ENCODE measurements at regions not wholly inside any gene's neighbourhood (a gene's known extent, or its start where the extent isn't known, plus 50 kb on each side); places are given as distances from the start of the nearest gene placed in this dataset.

DNA sequence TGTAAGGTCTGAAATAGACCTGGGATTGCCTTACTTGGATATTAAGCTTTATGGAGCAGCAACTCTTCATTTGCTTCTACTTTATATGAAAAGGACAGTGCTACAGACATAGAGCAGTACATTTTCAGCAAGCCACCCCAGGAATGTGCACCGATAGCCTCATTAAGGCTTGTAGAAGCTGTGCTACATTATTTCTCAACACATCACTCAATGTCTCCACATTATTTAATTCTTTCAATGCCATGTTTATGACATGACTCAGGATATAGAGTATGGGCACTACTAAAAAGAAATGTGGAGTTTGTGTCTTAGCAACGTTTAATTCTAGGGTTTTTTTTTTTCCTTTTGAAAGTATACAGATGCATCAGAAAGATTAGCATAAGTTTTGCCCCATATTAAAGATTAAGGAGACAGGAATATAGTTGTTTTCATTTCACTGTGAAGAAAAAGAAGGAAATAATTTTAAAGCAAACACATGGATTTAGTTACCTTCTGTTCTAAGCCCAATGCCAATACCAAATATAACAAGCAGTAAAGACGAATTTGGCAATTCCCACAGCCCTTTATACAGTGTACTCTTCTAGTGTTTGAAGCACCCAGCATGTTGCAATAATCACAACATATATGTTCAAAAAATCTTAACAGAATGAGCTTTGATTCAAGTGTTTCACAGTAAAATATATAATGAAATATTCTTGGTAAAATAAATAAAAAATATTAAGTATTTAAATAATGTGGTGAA is 2140.1 kb upstream of the AGA start:
- no peaks in the 10 kb centered on the region for H3K79me2 ChIP-seq (ENCODE audit: insufficient read depth, low read length)
- no peak for ATAC-seq
- H3K4me3 ChIP-seq (replicated peaks in 1 of 2; ENCODE audit: low read depth in 1 of 2, low read length in 2 of 2) = no peak overlapping the region
- no peaks in the 10 kb centered on the region for H3K9me3 ChIP-seq (ENCODE audit: control insufficient read depth in 1 of 2, insufficient read depth in 1 of 2, low read depth in 1 of 2, low read length in 2 of 2)
- peaks cover 0 to 4% of the 10 kb centered on the region in 2 experiments; a peak in 2 of 4 replicates for H3K4me1 ChIP-seq (ENCODE audit: control insufficient read depth in 1 of 2, insufficient read depth in 2 of 2, low read length in 2 of 2)
- intact Hi-C loops (cut with micrococcal nuclease) = no loop called here
- ChIA-PET POLR2A (no interaction called here), CTCF (no interaction called here), RAD21 (ENCODE audit: low non-redundant PET in 1 of 2, low total read pairs in 2 of 2, uncharacterized antibody in 2 of 2, unreplicated experiment in 2 of 2) (no interaction called here)
- H3K9ac ChIP-seq (ENCODE audit: low read length) = no peak overlapping the region
- no peaks in the 10 kb centered on the region for H3K9me2 ChIP-seq (ENCODE audit: insufficient read depth)
- H3K27me3 ChIP-seq (ENCODE audit: insufficient read depth, low read length) = no peaks in the 10 kb centered on the region
- H2AFZ ChIP-seq (ENCODE audit: low read depth, low read length, poor library complexity, severe bottlenecking) = no peak overlapping the region
- no peak overlapping the region for H3K27ac ChIP-seq (ENCODE audit: low read depth, low read length)
- DNase-seq (ENCODE audit: low read depth, low spot score) = no peak
- TF ChIP-seq JUND (IDR thresholded peaks at IDR 0.05) (no peak), ELF1 (IDR thresholded peaks at IDR 0.05; ENCODE audit: borderline replicate concordance, low read depth) (no peak), SP1 (IDR thresholded peaks at IDR 0.05; ENCODE audit: low read depth) (no peak), SRF (IDR thresholded peaks at IDR 0.05; ENCODE audit: low read depth) (no peak), CEBPB (IDR thresholded peaks at IDR 0.05; ENCODE audit: low read depth) (no peak), TCF7L2 (IDR thresholded peaks at IDR 0.05; ENCODE audit: borderline replicate concordance, extremely low read depth, insufficient read depth, insufficient read length) (no peak), EGR1 (IDR thresholded peaks at IDR 0.05; ENCODE audit: low read depth) (no peak), CBX3 (IDR thresholded peaks at IDR 0.05; ENCODE audit: low read depth) (no peak), RAD21 (IDR thresholded peaks at IDR 0.05; ENCODE audit: low read depth) (no peak)
- TF ChIP-seq, protein P1, sequence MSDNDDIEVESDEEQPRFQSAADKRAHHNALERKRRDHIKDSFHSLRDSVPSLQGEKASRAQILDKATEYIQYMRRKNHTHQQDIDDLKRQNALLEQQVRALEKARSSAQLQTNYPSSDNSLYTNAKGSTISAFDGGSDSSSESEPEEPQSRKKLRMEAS (IDR thresholded peaks at IDR 0.05) = no peak
- no peak overlapping the region for H3K4me2 ChIP-seq (ENCODE audit: low read length)
- BruUV-seq (replicated peaks) = no TSS peak
- no peaks in the 10 kb centered on the region for H3K36me3 ChIP-seq (ENCODE audit: control insufficient read depth in 1 of 2, insufficient read depth in 2 of 2, low read length in 2 of 2)
- H4K20me1 ChIP-seq (ENCODE audit: insufficient read depth) = no peaks in the 10 kb centered on the region

DNA sequence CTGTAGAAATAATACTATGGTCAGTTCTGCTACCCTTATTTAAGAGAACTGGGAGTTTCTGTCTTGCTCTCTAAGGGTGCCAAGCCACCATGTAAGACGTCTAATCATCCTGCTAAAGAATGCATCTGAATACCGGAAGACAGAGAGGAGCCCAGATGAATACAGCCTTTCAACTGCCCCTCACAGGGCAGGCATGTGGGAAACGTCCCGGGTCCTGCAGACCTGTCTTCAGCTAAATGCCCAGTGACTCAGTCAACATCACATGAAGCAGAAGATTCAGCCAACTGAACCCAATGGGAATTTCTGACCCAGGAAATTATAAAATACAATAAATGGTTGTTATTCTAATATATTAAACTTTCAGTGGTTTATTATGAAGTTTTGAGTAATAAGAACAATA is 2141.0 kb upstream of the AGA start:
- no peaks in the 10 kb centered on the region for H3K27me3 ChIP-seq (ENCODE audit: insufficient read depth, low read length)
- no peak overlapping the region for H3K9ac ChIP-seq (ENCODE audit: low read length)
- intact Hi-C loops (cut with micrococcal nuclease) = no loop called here
- no peaks in the 10 kb centered on the region for H3K9me2 ChIP-seq (ENCODE audit: insufficient read depth)
- H4K20me1 ChIP-seq (ENCODE audit: insufficient read depth) = no peaks in the 10 kb centered on the region
- RAD21 ChIA-PET (ENCODE audit: low non-redundant PET in 1 of 2, low total read pairs in 2 of 2, uncharacterized antibody in 2 of 2, unreplicated experiment in 2 of 2) = no interaction called here
- no peak overlapping the region for H3K27ac ChIP-seq (ENCODE audit: low read depth, low read length)
- H3K36me3 ChIP-seq (ENCODE audit: control insufficient read depth in 1 of 2, insufficient read depth in 2 of 2, low read length in 2 of 2) = no peaks in the 10 kb centered on the region
- TF ChIP-seq, protein P2, sequence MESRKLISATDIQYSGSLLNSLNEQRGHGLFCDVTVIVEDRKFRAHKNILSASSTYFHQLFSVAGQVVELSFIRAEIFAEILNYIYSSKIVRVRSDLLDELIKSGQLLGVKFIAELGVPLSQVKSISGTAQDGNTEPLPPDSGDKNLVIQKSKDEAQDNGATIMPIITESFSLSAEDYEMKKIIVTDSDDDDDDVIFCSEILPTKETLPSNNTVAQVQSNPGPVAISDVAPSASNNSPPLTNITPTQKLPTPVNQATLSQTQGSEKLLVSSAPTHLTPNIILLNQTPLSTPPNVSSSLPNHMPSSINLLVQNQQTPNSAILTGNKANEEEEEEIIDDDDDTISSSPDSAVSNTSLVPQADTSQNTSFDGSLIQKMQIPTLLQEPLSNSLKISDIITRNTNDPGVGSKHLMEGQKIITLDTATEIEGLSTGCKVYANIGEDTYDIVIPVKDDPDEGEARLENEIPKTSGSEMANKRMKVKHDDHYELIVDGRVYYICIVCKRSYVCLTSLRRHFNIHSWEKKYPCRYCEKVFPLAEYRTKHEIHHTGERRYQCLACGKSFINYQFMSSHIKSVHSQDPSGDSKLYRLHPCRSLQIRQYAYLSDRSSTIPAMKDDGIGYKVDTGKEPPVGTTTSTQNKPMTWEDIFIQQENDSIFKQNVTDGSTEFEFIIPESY (IDR thresholded peaks at IDR 0.05; ENCODE audit: extremely low read depth, insufficient replicate concordance, low read length) = no peak
- TF ChIP-seq EGR1 (IDR thresholded peaks at IDR 0.05; ENCODE audit: low read depth) (no peak), YY1 (IDR thresholded peaks at IDR 0.05; ENCODE audit: extremely low read depth, insufficient replicate concordance, low read depth, low read length) (no peak), POLR2A (IDR thresholded peaks at IDR 0.05; ENCODE audit: borderline replicate concordance, extremely low read depth, insufficient read depth, insufficient read length) (no peak), CEBPB (IDR thresholded peaks at IDR 0.05; ENCODE audit: low read depth) (no peak)
- TF ChIP-seq, protein P3, sequence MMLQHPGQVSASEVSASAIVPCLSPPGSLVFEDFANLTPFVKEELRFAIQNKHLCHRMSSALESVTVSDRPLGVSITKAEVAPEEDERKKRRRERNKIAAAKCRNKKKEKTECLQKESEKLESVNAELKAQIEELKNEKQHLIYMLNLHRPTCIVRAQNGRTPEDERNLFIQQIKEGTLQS (IDR thresholded peaks at IDR 0.05) = no peak
- H3K4me3 ChIP-seq (replicated peaks in 1 of 2; ENCODE audit: low read depth in 1 of 2, low read length in 2 of 2) = no peak overlapping the region
- no peaks in the 10 kb centered on the region for H3K9me3 ChIP-seq (ENCODE audit: control insufficient read depth in 1 of 2, insufficient read depth in 1 of 2, low read depth in 1 of 2, low read length in 2 of 2)
- H3K79me2 ChIP-seq (ENCODE audit: insufficient read depth, low read length) = no peaks in the 10 kb centered on the region
- DNase-seq (ENCODE audit: low read depth, low spot score) = no peak
- no TSS peak for BruUV-seq (replicated peaks)
- no peak for ATAC-seq
- H3K4me1 ChIP-seq (ENCODE audit: control insufficient read depth in 1 of 2, insufficient read depth in 2 of 2, low read length in 2 of 2) = peaks cover 0 to 4% of the 10 kb centered on the region in 2 experiments; a peak in 2 of 4 replicates
- POLR2A ChIA-PET = no interaction called here
- CTCF ChIA-PET = no interaction called here
- no peak overlapping the region for H3K4me2 ChIP-seq (ENCODE audit: low read length)
- H2AFZ ChIP-seq (ENCODE audit: low read depth, low read length, poor library complexity, severe bottlenecking) = no peak overlapping the region

Data from HCT116 (cell line).